ENCODE measurements at regions not wholly inside any gene's neighbourhood (a gene's known extent, or its start where the extent isn't known, plus 50 kb on each side); places are given as distances from the start of the nearest gene placed in this dataset.

DNA sequence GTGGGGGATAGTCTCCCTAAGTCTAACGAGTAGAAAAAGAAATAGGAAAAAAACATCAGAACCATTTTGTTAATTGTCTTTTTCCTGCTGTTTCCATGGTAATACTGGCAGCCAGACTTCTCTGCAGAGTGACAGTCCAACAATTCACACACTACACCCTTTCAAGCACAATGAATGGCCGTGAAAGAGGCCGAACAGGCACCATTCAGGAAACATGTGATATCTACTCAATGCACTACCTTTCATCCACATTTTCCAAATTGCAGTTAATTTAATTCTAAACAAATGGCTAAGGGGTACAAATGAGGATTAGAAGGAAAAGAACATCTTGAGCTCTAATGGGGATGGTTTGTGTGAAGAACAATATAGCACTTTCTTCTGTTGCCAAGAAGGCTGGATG, 358.5 kb upstream of the ANKRD30A start:
- no peaks in the 10 kb centered on the region for H3K36me3 ChIP-seq
- H3K27ac ChIP-seq: no peak overlapping the region
- no peaks in the 10 kb centered on the region for H3K27me3 ChIP-seq (ENCODE audit: insufficient read depth, low read depth, severe bottlenecking)
- H3K4me3 ChIP-seq (ENCODE audit: low read depth, low read length): no peak overlapping the region
- H3K9me3 ChIP-seq (ENCODE audit: severe bottlenecking): no peaks in the 10 kb centered on the region
- DNase-seq: no peak
- TF ChIP-seq, protein P1, sequence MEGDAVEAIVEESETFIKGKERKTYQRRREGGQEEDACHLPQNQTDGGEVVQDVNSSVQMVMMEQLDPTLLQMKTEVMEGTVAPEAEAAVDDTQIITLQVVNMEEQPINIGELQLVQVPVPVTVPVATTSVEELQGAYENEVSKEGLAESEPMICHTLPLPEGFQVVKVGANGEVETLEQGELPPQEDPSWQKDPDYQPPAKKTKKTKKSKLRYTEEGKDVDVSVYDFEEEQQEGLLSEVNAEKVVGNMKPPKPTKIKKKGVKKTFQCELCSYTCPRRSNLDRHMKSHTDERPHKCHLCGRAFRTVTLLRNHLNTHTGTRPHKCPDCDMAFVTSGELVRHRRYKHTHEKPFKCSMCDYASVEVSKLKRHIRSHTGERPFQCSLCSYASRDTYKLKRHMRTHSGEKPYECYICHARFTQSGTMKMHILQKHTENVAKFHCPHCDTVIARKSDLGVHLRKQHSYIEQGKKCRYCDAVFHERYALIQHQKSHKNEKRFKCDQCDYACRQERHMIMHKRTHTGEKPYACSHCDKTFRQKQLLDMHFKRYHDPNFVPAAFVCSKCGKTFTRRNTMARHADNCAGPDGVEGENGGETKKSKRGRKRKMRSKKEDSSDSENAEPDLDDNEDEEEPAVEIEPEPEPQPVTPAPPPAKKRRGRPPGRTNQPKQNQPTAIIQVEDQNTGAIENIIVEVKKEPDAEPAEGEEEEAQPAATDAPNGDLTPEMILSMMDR (IDR thresholded peaks at IDR 0.05; ENCODE audit: low read depth, low read length): no peak

DNA sequence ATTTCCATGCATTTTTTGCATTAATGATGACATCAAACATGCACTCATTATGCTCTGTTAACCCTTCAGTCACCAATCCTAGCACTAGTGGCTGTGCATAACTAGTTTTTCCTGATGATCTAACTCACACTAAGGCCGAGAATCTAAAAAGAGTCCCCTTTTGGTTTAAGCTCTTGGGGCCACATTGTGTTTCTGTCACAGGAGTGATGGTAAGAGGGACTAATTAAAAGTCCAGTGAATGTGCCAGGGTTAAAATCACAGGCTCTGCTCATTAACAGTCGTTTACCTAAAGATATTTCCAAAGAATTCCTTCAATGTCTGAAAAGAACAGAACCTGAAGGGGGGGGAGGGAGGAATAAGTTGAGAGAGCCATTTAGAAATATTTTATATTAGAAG, 359.0 kb upstream of the ANKRD30A start:
- Histone ChIP-seq H3K4me3 (ENCODE audit: low read depth, low read length) (no peak overlapping the region), H3K27me3 (ENCODE audit: insufficient read depth, low read depth, severe bottlenecking) (no peaks in the 10 kb centered on the region), H3K36me3 (no peaks in the 10 kb centered on the region), H3K27ac (no peak overlapping the region), H3K9me3 (ENCODE audit: severe bottlenecking) (no peaks in the 10 kb centered on the region)
- DNase-seq: no peak
- TF ChIP-seq, protein P1 (IDR thresholded peaks at IDR 0.05; ENCODE audit: low read depth, low read length): no peak

DNA sequence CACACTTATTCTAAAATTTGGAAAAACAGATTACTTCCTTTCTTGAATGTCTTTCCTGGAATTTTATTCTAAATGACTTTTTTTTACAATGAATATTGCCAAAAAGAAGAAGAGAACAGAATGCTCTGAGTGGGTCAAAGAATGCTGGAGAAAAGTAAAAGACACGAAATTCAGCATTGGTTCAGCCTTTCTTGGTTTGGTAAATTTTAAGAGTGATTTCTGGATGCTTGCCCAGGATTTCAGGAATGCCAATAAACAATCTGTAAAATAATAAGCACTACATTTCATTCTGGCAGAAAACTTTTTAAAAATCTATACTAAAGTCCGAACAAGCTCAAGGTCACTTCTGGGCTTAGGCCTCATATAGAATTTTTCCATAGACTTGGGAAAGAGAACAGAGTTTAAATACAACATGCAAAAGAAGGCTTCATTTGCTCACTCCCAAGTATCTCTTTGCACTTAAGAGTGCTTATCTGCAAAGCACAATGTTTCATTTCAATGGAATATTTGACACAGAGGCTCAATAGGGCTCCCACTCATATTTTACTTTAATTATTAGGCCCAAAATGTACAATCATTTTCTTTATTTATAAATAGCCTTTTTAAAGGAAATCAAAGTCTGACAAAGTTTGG, 359.5 kb upstream of the ANKRD30A start:
- H3K4me3 ChIP-seq (ENCODE audit: low read depth, low read length): no peak overlapping the region
- H3K36me3 ChIP-seq: no peaks in the 10 kb centered on the region
- TF ChIP-seq, protein P1 (IDR thresholded peaks at IDR 0.05; ENCODE audit: low read depth, low read length): no peak
- no peaks in the 10 kb centered on the region for H3K27me3 ChIP-seq (ENCODE audit: insufficient read depth, low read depth, severe bottlenecking)
- H3K27ac ChIP-seq: no peak overlapping the region
- H3K9me3 ChIP-seq (ENCODE audit: severe bottlenecking): no peaks in the 10 kb centered on the region
- no peak for DNase-seq

DNA sequence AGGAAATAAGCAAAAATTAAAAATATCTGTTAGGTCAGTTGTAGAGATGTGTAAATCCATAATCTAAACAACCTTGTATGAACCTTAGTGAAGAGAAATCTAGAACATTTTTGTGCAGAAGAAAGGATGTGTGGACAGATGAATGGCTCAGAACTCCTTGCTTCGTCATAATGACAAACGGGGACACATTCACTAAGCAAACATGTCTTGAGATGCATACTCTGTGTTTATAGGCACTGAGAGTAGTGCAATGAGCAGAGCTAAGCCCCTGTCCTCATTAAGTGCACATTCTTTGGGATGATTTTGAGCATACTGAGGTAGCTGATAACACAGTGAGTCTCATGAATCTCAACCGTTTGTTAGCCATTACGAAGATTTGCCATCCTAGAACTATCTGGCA, 360.6 kb upstream of the ANKRD30A start:
- Histone ChIP-seq H3K36me3 (no peaks in the 10 kb centered on the region), H3K4me3 (ENCODE audit: low read depth, low read length) (no peak overlapping the region), H3K27ac (no peak overlapping the region), H3K9me3 (ENCODE audit: severe bottlenecking) (no peaks in the 10 kb centered on the region), H3K27me3 (ENCODE audit: insufficient read depth, low read depth, severe bottlenecking) (no peaks in the 10 kb centered on the region)
- TF ChIP-seq, protein P1 (IDR thresholded peaks at IDR 0.05; ENCODE audit: low read depth, low read length): no peak
- no peak for DNase-seq

DNA sequence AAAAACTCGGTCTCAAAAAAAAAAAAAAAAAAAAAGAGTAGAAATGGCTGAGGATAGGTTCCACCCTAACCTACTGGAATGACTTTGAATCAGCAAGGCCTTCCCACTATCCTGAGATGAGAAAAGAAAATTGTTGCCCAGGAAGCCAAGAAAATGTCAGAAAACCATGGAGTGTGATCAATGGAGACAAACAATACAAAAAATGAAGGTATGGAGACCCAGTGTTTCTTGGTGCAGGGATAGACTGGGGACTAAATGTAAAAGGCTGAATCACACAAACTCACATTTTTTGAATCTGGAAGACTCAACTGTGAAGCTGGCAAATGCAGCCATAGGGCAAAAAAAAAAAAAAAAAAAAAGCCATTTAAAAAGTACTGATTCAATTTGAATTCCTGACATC, 364.3 kb upstream of the ANKRD30A start:
- Histone ChIP-seq H3K27ac (no peak overlapping the region), H3K27me3 (ENCODE audit: insufficient read depth, low read depth, severe bottlenecking) (no peaks in the 10 kb centered on the region), H3K36me3 (no peaks in the 10 kb centered on the region), H3K4me3 (ENCODE audit: low read depth, low read length) (no peak overlapping the region), H3K9me3 (ENCODE audit: severe bottlenecking) (no peaks in the 10 kb centered on the region)
- no peak for DNase-seq
- TF ChIP-seq, protein P1 (IDR thresholded peaks at IDR 0.05; ENCODE audit: low read depth, low read length): no peak
